KBM-7 (cell line): ENCODE measurements at regions not wholly inside any gene's neighbourhood (a gene's known extent, or its start where the extent isn't known, plus 50 kb on each side); places are given as distances from the start of the nearest gene placed in this dataset.
"Not testable (repeated sequence)": the region's sequence is repeated elsewhere in the genome, so short reads cannot be mapped to it uniquely, and the experiment has no call there.

ENCODE experiments used
- DNase-seq: peaks from one replicate; pipeline ENCODE4 v3.0.0-alpha.2; 2015
- in situ Hi-C: fragments of 300-500 bp; cut with MboI; formaldehyde crosslinking; loops from 2 replicates; pipeline ENCODE4 v1.14.3; 2020; ENCODE audit warnings: low sequenced_read_pairs, low pct_unique_long_range_greater_than_20kb, mixed read lengths

- in situ Hi-C loops = no loop called here
These were observed 240.5 kb upstream of the KRR1 start for GRCh38 chr12:75751769-75752471.

GRCh38 chr12:75750716-75751306 is 239.4 kb upstream of the KRR1 start:
- in situ Hi-C loops = no loop called here

More at GRCh38 chr12:75751769-75752471, 240.5 kb upstream of the KRR1 start:
- no peak for DNase-seq

GRCh38 chr12:75748990-75749389 is 237.6 kb upstream of the KRR1 start:
- in situ Hi-C loops, DNase-seq: not testable (repeated sequence)

More at GRCh38 chr12:75750716-75751306, 239.4 kb upstream of the KRR1 start:
- no peak for DNase-seq

- in situ Hi-C loops = no loop called here
- DNase-seq = no peak
These were observed 236.7 kb upstream of the KRR1 start for GRCh38 chr12:75748136-75748535.

- DNase-seq = no peak
- in situ Hi-C loops = no loop called here
These were observed 236.2 kb upstream of the KRR1 start for GRCh38 chr12:75747572-75748021.

GRCh38 chr12:75746621-75747020 is 235.2 kb upstream of the KRR1 start:
- in situ Hi-C loops = no loop called here
- no peak for DNase-seq

GRCh38 chr12:75744607-75745256 is 233.3 kb upstream of the KRR1 start:
- in situ Hi-C loops = no loop called here
- no peak for DNase-seq

GRCh38 chr12:75742961-75743360 is 231.6 kb upstream of the KRR1 start:
- in situ Hi-C loops = no loop called here
- DNase-seq = no peak

- in situ Hi-C loops = no loop called here
- no peak for DNase-seq
These were observed 230.6 kb upstream of the KRR1 start for GRCh38 chr12:75742048-75742447.

GRCh38 chr12:75739912-75740311 is 228.5 kb upstream of the KRR1 start:
- in situ Hi-C loops = no loop called here
- no peak for DNase-seq

GRCh38 chr12:75739098-75739497 is 227.7 kb upstream of the KRR1 start:
- in situ Hi-C loops, DNase-seq: not testable (repeated sequence)

GRCh38 chr12:75738486-75738885 is 227.1 kb upstream of the KRR1 start:
- in situ Hi-C loops = no loop called here
- no peak for DNase-seq

GRCh38 chr12:75735853-75736252 is 224.4 kb upstream of the KRR1 start:
- in situ Hi-C loops = no loop called here
- no peak for DNase-seq

- DNase-seq = no peak
- in situ Hi-C loops = no loop called here
These were observed 217.4 kb upstream of the KRR1 start for GRCh38 chr12:75728826-75729225.

GRCh38 chr12:75727577-75727976 is 216.2 kb upstream of the KRR1 start:
- in situ Hi-C loops = no loop called here
- no peak for DNase-seq

- in situ Hi-C loops = no loop called here
- peak; percentile 19 for DNase-seq
These were observed 214.2 kb upstream of the KRR1 start for GRCh38 chr12:75725521-75726111.

GRCh38 chr12:75724928-75725312 is 213.5 kb upstream of the KRR1 start:
- in situ Hi-C loops = no loop called here
- peak; percentile 64 for DNase-seq

- DNase-seq = no peak
- in situ Hi-C loops = no loop called here
These were observed 213.0 kb upstream of the KRR1 start for GRCh38 chr12:75724307-75724927.

GRCh38 chr12:75722714-75723200 is 211.3 kb upstream of the KRR1 start:
- in situ Hi-C loops = no loop called here

More at GRCh38 chr12:75722714-75723200, 211.3 kb upstream of the KRR1 start:
- peak; percentile 76 for DNase-seq
